GM20000 (cell line): ENCODE measurements at regions not wholly inside any gene's neighbourhood (a gene's known extent, or its start where the extent isn't known, plus 50 kb on each side); places are given as distances from the start of the nearest gene placed in this dataset.

Source experiments
- DNase-seq: peaks from one replicate; pipeline ENCODE4 v3.0.0; 2012; ENCODE audit warnings: low spot score
- CTCF ChIP-seq: IDR thresholded peaks from 2 replicates; pipeline ENCODE4 v1.5.1; 2012; ENCODE audit warnings: mild to moderate bottlenecking, control low read depth; ENCODE audit errors: extremely low read depth, missing control alignments

- no peak for TF ChIP-seq CTCF
- no peak for DNase-seq
Measured at GRCh38 chr14:39773387-39774126, 341.3 kb upstream of the FBXO33 start.

GRCh38 chr14:39772627-39773026, 340.4 kb upstream of the FBXO33 start:
- no peak for DNase-seq
- TF ChIP-seq CTCF, result no peak

- DNase-seq, result no peak
- no peak for TF ChIP-seq CTCF
Measured at GRCh38 chr14:39768589-39768988, 336.4 kb upstream of the FBXO33 start.

- no peak for TF ChIP-seq CTCF
- DNase-seq, result no peak
Measured at GRCh38 chr14:39766397-39767000, 334.3 kb upstream of the FBXO33 start.

GRCh38 chr14:39765676-39766075, 333.4 kb upstream of the FBXO33 start:
- no peak for DNase-seq

GRCh38 chr14:39763402-39763890, 331.2 kb upstream of the FBXO33 start:
- TF ChIP-seq CTCF, result no peak
- no peak for DNase-seq

More at GRCh38 chr14:39765676-39766075, 333.4 kb upstream of the FBXO33 start:
- TF ChIP-seq CTCF, result no peak
